Muscle layer of duodenum (tissue), 2 donors: ENCODE measurements at regions not wholly inside any gene's neighbourhood (a gene's known extent, or its start where the extent isn't known, plus 50 kb on each side); places are given as distances from the start of the nearest gene placed in this dataset.

Source experiments
- H3K27ac ChIP-seq: one replicate; pipeline ENCODE4 v1.7.0; 2013; ENCODE audit warnings: mild to moderate bottlenecking, low read length
- H3K27me3 ChIP-seq: one replicate; pipeline ENCODE4 v1.7.0; 2013; ENCODE audit warnings: low read depth, mild to moderate bottlenecking, control low read depth, low read length
- H3K36me3 ChIP-seq, 2 donors: one replicate each; pipeline ENCODE4 v1.7.0; 2013; ENCODE audit warnings: low read length in 2 of 2, control low read depth in 1 of 2, mild to moderate bottlenecking in 1 of 2; ENCODE audit not compliant: insufficient read depth in 2 of 2, control insufficient read depth in 1 of 2
- H3K4me1 ChIP-seq, 2 donors: one replicate each; pipeline ENCODE4 v1.7.0; 2013; ENCODE audit warnings: low read length in 2 of 2, mild to moderate bottlenecking in 2 of 2, control low read depth in 1 of 2, moderate library complexity in 1 of 2; ENCODE audit not compliant: insufficient read depth in 2 of 2, control insufficient read depth in 1 of 2
- H3K4me3 ChIP-seq, 2 donors: one replicate each; pipeline ENCODE4 v1.7.0; 2013; ENCODE audit warnings: low read length in 2 of 2, low read depth in 1 of 2, mild to moderate bottlenecking in 1 of 2
- H3K9me3 ChIP-seq, 2 donors: one replicate each; pipeline ENCODE4 v1.7.0; 2013; ENCODE audit warnings: low read length in 2 of 2, control low read depth in 1 of 2, mild to moderate bottlenecking in 1 of 2; ENCODE audit not compliant: control insufficient read depth in 1 of 2
- donor health status: healthy.

GRCh38 chr4:127143460-127144195, 489.1 kb upstream of the INTU start:
- Histone ChIP-seq H3K27me3 (no peaks in the 10 kb centered on the region), H3K4me1 (no peaks in the 10 kb centered on the region), H3K36me3 (no peaks in the 10 kb centered on the region), H3K4me3 (no peak overlapping the region), H3K27ac (no peak overlapping the region), H3K9me3 (no peaks in the 10 kb centered on the region)

- H3K4me1 ChIP-seq, result no peaks in the 10 kb centered on the region
- H3K36me3 ChIP-seq, result no peaks in the 10 kb centered on the region
- H3K27ac ChIP-seq, result no peak overlapping the region
- no peaks in the 10 kb centered on the region for H3K27me3 ChIP-seq
- no peaks in the 10 kb centered on the region for H3K9me3 ChIP-seq
- no peak overlapping the region for H3K4me3 ChIP-seq
These were observed 487.7 kb upstream of the INTU start for GRCh38 chr4:127145006-127145540.

- Histone ChIP-seq H3K9me3 (no peaks in the 10 kb centered on the region), H3K4me1 (no peaks in the 10 kb centered on the region), H3K27ac (no peak overlapping the region), H3K36me3 (no peaks in the 10 kb centered on the region), H3K4me3 (no peak overlapping the region), H3K27me3 (no peaks in the 10 kb centered on the region)
These were observed 484.6 kb upstream of the INTU start for GRCh38 chr4:127148165-127148564.

- no peaks in the 10 kb centered on the region for H3K36me3 ChIP-seq
- no peaks in the 10 kb centered on the region for H3K4me1 ChIP-seq
- no peaks in the 10 kb centered on the region for H3K9me3 ChIP-seq
- H3K27ac ChIP-seq, result no peak overlapping the region
- H3K4me3 ChIP-seq, result no peak overlapping the region
- H3K27me3 ChIP-seq, result no peaks in the 10 kb centered on the region
These were observed 483.7 kb upstream of the INTU start for GRCh38 chr4:127149086-127149485.

- Histone ChIP-seq H3K27me3 (no peaks in the 10 kb centered on the region), H3K4me1 (no peaks in the 10 kb centered on the region), H3K27ac (no peak overlapping the region), H3K36me3 (no peaks in the 10 kb centered on the region), H3K9me3 (no peaks in the 10 kb centered on the region), H3K4me3 (no peak overlapping the region)
These were observed 480.8 kb upstream of the INTU start for GRCh38 chr4:127151941-127152340.

- H3K9me3 ChIP-seq, result no peaks in the 10 kb centered on the region
- no peak overlapping the region for H3K27ac ChIP-seq
- no peaks in the 10 kb centered on the region for H3K4me1 ChIP-seq
- H3K27me3 ChIP-seq, result no peaks in the 10 kb centered on the region
- no peaks in the 10 kb centered on the region for H3K36me3 ChIP-seq
- no peak overlapping the region for H3K4me3 ChIP-seq
These were observed 477.6 kb upstream of the INTU start for GRCh38 chr4:127155116-127155515.

GRCh38 chr4:127155555-127155954, 477.2 kb upstream of the INTU start:
- H3K4me1 ChIP-seq, result no peaks in the 10 kb centered on the region
- H3K27me3 ChIP-seq, result no peaks in the 10 kb centered on the region
- H3K27ac ChIP-seq, result no peak overlapping the region
- H3K36me3 ChIP-seq, result no peaks in the 10 kb centered on the region
- no peak overlapping the region for H3K4me3 ChIP-seq
- no peaks in the 10 kb centered on the region for H3K9me3 ChIP-seq

GRCh38 chr4:127162741-127163140, 470.0 kb upstream of the INTU start:
- Histone ChIP-seq H3K27ac (no peak overlapping the region), H3K27me3 (no peaks in the 10 kb centered on the region), H3K4me1 (no peaks in the 10 kb centered on the region), H3K9me3 (no peaks in the 10 kb centered on the region), H3K36me3 (no peaks in the 10 kb centered on the region), H3K4me3 (no peak overlapping the region)

- Histone ChIP-seq H3K27ac (no peak overlapping the region), H3K36me3 (no peaks in the 10 kb centered on the region), H3K4me1 (no peaks in the 10 kb centered on the region), H3K27me3 (no peaks in the 10 kb centered on the region), H3K4me3 (no peak overlapping the region), H3K9me3 (no peaks in the 10 kb centered on the region)
These were observed 466.8 kb upstream of the INTU start for GRCh38 chr4:127165971-127166370.

GRCh38 chr4:127174201-127174600, 458.6 kb upstream of the INTU start:
- no peaks in the 10 kb centered on the region for H3K4me1 ChIP-seq
- H3K9me3 ChIP-seq, result no peaks in the 10 kb centered on the region
- no peak overlapping the region for H3K27ac ChIP-seq
- H3K36me3 ChIP-seq, result no peaks in the 10 kb centered on the region
- H3K27me3 ChIP-seq, result no peaks in the 10 kb centered on the region
- no peak overlapping the region for H3K4me3 ChIP-seq

- Histone ChIP-seq H3K4me3 (no peak overlapping the region), H3K27ac (no peak overlapping the region), H3K27me3 (no peaks in the 10 kb centered on the region)
These were observed 458.1 kb upstream of the INTU start for GRCh38 chr4:127174616-127175015.

More at GRCh38 chr4:127174616-127175015, 458.1 kb upstream of the INTU start:
- Histone ChIP-seq H3K36me3 (no peaks in the 10 kb centered on the region), H3K9me3 (no peaks in the 10 kb centered on the region), H3K4me1 (no peaks in the 10 kb centered on the region)
